ENCODE measurements at regions not wholly inside any gene's neighbourhood (a gene's known extent, or its start where the extent isn't known, plus 50 kb on each side); places are given as distances from the start of the nearest gene placed in this dataset.
A peak's percentile ranks its signal among the peaks of the same experiment; 100 is the strongest.
"Not testable (repeated sequence)": the region's sequence is repeated elsewhere in the genome, so short reads cannot be mapped to it uniquely, and the experiment has no call there.

- DNase-seq, result no peak
Measured at GRCh38 chr5:56656846-56657726, 158.3 kb upstream of the MAP3K1 start.

- no peak for DNase-seq
Measured at GRCh38 chr5:56651893-56652292, 163.5 kb upstream of the MAP3K1 start.

- no peak for DNase-seq
Measured at GRCh38 chr5:56650386-56650785, 165.0 kb upstream of the MAP3K1 start.

- no peak for DNase-seq
Measured at GRCh38 chr5:56649569-56649968, 165.8 kb upstream of the MAP3K1 start.

GRCh38 chr5:56648460-56649034 lies 166.8 kb upstream of the MAP3K1 start:
- no peak for DNase-seq

- no peak for DNase-seq
Measured at GRCh38 chr5:56647099-56647850, 168.1 kb upstream of the MAP3K1 start.

- DNase-seq, result no peak
Measured at GRCh38 chr5:56641635-56642260, 173.6 kb upstream of the MAP3K1 start.

- DNase-seq, result peak; percentile 90
Measured at GRCh38 chr5:56640763-56641406, 174.5 kb upstream of the MAP3K1 start.

GRCh38 chr5:56639476-56639875 lies 175.9 kb upstream of the MAP3K1 start:
- no peak for DNase-seq

- DNase-seq, result no peak
Measured at GRCh38 chr5:56638768-56639238, 176.5 kb upstream of the MAP3K1 start.

GRCh38 chr5:56638061-56638621 lies 177.2 kb upstream of the MAP3K1 start:
- DNase-seq, result peak; percentile 39

- DNase-seq, result no peak
Measured at GRCh38 chr5:56637321-56637920, 177.9 kb upstream of the MAP3K1 start.

GRCh38 chr5:56633950-56634349 lies 181.4 kb upstream of the MAP3K1 start:
- no peak for DNase-seq

- no peak for DNase-seq
Measured at GRCh38 chr5:56632939-56633338, 182.4 kb upstream of the MAP3K1 start.

- DNase-seq, result no peak
Measured at GRCh38 chr5:56632199-56632598, 183.2 kb upstream of the MAP3K1 start.

GRCh38 chr5:56631719-56632118 lies 183.6 kb upstream of the MAP3K1 start:
- DNase-seq, result no peak

GRCh38 chr5:56628616-56629015 lies 186.7 kb upstream of the MAP3K1 start:
- not testable (repeated sequence) for DNase-seq

GRCh38 chr5:56625541-56625940 lies 189.8 kb upstream of the MAP3K1 start:
- no peak for DNase-seq

- DNase-seq, result no peak
Measured at GRCh38 chr5:56624751-56625150, 190.6 kb upstream of the MAP3K1 start.

GRCh38 chr5:56622141-56622540 lies 193.2 kb upstream of the MAP3K1 start:
- no peak for DNase-seq

- DNase-seq, result no peak
Measured at GRCh38 chr5:56620903-56621677, 194.3 kb upstream of the MAP3K1 start.

Data from RPMI8226 (cell line).